ELR (cell line): ENCODE measurements at regions not wholly inside any gene's neighbourhood (a gene's known extent, or its start where the extent isn't known, plus 50 kb on each side); places are given as distances from the start of the nearest gene placed in this dataset.

Source experiments
- DNase-seq: peaks from one replicate; pipeline ENCODE4 v3.0.0-alpha.2; 2015; ENCODE audit warnings: low read depth

DNA sequence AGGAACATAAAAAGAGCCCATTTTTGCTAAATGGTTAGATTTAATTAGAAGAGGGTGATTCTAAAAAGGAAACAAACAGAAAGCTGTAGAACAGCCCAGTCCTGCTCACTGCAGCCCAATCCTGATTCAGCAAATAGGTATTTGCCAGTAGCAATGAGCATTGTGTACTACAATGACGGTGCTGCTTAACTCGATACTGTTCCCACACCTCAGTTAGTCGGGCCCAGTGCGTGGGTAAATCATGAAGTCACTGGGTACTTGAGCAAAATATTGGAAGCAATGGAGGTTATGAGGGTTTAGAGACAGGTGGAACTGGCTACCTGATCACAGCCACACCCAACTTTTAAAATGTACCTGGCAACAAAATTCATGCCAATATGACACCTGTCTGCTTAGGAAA, 101.5 kb upstream of the ADGRL2 start:
- peak; percentile 87 for DNase-seq

GRCh38 chr1:81695741-81696140, 105.0 kb upstream of the ADGRL2 start:
- DNase-seq, result peak; percentile 52

DNA sequence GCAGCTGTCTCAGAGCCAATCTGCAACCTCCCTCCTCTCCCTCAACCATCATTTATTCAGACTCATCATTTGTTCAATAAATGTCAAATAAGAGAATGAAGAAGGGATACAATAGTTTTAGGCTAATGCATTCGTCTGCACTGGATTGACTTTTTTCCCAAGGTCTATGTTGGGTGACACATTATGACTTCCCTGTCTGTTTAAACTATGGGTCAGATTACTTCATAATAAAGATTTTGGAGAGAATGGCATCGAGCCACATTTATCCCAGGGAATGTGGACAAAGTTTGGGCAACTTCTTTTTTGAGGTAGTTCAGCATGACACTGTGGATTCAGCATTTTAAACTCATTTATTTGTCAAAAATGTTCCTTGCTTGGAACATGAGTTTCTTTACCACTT, 107.4 kb upstream of the ADGRL2 start:
- DNase-seq, result no peak

GRCh38 chr1:81690676-81691453, 109.9 kb upstream of the ADGRL2 start:
- no peak for DNase-seq

DNA sequence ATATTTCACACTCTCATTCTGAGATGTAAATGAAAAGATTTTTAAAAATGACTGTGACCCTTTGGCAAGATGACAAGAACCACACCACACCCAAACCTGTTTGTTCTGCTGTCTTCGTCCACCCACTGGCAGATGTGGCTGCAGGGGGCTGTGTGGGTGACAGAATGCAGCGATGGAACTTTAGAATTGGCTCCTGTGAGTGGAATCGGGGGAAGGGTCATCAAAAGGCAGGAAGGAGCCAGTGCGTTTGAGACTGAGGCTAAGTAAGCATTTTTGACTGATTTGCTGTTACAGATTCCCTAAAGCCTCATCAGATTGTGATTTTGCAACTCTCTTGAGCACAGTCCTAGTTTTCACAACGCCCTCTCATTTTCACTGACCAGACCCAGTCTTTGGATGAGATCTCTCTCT, 111.2 kb upstream of the ADGRL2 start:
- peak; percentile 57 for DNase-seq

GRCh38 chr1:81682490-81682889, 118.2 kb upstream of the ADGRL2 start:
- DNase-seq, result peak; percentile 61

DNA sequence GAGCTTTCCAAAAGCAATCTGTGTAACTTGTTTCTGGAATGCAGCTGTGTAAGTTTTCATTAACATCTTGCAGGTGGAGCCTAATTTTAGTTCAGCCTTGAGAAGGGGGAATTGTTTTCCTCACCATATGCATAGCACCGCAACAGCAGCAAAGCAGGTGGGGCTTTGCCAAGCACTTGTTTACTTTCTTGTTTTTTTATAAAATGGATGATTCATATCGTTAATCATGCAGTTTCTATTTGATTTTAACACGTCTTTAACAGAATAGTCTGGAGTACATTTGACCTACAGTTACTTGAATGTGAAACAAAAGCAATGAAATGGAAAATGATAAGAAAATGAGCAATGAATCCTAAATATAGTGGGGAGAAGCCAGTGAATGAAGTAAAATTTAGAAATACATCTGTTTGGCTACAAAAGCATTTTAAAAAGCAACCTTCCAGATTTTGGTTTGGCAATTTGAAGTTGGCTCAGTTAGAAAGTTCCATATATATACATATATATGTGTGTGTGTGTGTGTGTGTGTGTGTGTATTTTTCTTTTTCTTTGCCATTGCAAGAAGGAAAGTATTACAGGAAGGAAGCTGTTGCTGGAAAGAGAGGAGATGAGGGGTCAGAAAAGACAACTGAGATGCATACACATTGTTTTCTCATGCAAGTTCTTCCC, 119.0 kb upstream of the ADGRL2 start:
- peak; percentile 64 for DNase-seq

DNA sequence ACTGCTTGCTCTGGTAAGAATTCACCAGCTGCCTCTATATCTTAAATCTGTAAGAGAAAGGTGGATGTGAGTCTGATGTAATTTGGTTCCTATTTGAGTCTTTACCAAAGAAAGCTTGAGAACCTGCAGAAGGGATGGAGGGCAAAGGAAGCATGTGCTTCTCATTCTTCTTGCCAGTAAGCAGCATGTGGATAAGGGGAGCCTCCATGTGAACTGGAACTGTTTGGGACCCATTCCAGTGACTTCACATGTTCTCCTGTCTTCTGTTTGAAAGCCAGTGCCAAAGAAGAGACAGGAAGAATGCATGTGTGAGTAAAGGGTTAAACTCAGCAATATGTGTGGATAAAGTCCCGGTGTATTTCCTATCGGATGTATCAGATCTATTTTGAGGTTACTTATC, 119.6 kb upstream of the ADGRL2 start:
- DNase-seq, result no peak

DNA sequence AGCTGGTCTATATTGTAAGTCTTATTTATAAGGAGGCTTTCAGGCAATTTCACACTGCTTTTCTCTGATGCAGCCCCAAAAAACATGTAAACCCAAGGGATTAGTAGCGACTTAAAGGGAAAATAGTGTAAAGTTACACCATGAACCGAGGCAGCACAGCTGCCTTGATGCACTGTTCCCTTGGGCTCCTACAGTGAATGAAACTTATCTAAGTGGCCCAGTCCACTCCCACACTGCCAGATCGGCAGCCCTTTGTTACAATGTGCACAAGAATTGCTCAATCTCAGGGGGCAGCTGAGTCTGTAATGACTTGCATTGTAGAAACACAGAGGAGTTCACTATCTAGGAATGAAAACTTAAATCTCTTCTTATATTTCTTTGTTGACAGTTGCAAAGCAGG, 120.8 kb upstream of the ADGRL2 start:
- DNase-seq, result peak; percentile 27

GRCh38 chr1:81678779-81679178, 122.0 kb upstream of the ADGRL2 start:
- no peak for DNase-seq

GRCh38 chr1:81672766-81673165, 128.0 kb upstream of the ADGRL2 start:
- no peak for DNase-seq

DNA sequence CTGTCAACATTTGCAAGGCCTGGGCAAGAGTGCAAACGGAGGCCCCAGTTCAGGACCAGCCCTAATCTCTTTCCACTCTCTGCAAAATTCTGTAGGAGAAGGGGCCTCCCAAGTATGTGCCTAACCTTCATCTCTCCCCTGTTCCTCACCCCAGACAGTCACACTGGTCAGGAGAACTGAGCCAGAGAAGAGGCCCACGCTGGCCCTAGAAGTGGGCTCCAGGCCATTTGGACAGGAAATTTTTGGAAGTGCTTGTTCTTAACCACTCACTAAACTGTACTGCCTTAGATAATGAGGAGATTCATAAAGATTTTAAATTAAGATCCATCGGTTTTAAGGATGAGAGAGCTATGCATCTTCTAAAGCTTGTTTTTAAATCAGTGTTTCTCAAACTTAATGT, 129.7 kb upstream of the ADGRL2 start:
- DNase-seq, result no peak

- peak; percentile 80 for DNase-seq
Measured at GRCh38 chr1:81670286-81670685, 130.4 kb upstream of the ADGRL2 start.

- DNase-seq, result no peak
Measured at GRCh38 chr1:81666586-81666985, 134.1 kb upstream of the ADGRL2 start.

DNA sequence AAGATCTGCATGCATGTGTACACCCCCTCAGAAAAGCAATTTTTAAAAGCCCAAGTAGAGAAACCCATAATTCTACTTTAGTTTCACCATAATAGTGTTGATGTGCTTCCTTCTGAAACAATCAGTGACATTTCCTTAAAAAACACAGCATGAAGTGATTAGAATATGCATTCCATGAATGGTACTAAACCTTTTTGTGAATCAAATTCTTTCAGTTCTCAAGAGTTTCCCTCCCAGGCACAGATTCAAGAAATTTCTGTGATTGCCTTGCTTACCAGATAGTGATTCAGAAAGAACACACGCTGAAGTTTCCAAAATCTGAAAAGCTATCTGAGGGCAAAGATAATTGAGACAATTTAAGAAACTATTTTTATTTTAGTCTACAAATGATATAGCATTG, 136.4 kb upstream of the ADGRL2 start:
- DNase-seq, result no peak

- DNase-seq, result no peak
Measured at GRCh38 chr1:81662913-81663526, 137.7 kb upstream of the ADGRL2 start.

GRCh38 chr1:81660286-81660685, 140.4 kb upstream of the ADGRL2 start:
- DNase-seq, result peak; percentile 10

DNA sequence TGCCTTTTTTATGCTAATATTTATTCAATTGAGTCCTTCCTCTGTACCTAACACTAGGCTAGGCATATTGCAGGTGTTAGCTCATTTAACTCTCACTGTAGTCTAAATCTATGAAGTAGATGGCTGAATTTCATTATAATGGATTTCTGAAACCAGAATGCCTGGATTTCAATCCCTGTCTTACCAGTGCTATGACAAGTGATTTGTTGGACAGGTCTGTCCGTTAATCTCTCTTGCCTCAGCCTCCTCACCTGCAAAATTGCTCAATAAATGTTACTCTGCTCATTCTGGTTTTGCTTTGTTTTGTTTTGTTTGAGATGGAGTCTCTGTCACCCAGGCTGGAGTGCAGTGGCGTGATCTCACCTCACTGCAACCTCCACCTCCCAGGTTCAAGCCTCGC, 146.1 kb upstream of the ADGRL2 start:
- DNase-seq, result no peak

DNA sequence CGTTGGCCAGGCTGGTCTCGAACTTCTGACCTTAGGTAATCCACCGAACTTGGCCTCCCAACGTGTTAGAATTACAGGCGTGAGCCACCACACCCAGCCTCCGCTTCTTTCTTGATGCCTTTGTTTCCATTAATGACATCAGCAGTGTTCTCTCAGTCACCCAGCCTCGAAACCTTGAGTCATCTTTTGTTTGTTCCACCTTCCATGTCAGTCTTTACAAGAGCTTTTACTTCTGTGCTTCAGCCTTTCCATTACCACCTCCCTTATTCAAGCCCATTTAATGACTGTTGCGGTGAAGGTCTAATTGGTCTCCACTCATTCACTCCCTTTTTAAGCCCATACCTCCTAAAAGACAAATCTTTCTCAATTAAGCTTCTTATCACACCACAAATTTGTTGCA, 146.6 kb upstream of the ADGRL2 start:
- DNase-seq, result no peak

- DNase-seq, result no peak
Measured at GRCh38 chr1:81650776-81651175, 150.0 kb upstream of the ADGRL2 start.

GRCh38 chr1:81635816-81636215, 164.9 kb upstream of the ADGRL2 start:
- no peak for DNase-seq

DNA sequence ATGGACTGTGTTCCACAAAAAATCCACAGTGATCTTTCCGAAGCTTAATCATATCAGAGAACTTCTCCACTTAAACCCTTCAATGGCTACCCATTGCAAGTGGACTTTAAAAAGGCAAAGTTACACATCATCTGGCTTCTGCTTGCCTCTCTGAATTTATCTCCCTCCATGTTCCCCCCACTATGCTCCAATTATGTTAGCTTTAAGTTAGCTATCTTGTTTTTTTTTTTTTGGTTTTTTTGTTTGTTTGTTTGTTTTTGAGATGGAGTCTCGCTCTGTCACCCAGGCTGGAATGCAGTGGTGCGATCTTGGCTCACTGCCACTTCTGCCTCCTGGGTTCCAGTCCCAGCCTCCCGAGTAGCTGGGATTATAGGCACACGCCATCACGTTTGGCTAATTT, 166.4 kb upstream of the ADGRL2 start:
- DNase-seq, result no peak

DNA sequence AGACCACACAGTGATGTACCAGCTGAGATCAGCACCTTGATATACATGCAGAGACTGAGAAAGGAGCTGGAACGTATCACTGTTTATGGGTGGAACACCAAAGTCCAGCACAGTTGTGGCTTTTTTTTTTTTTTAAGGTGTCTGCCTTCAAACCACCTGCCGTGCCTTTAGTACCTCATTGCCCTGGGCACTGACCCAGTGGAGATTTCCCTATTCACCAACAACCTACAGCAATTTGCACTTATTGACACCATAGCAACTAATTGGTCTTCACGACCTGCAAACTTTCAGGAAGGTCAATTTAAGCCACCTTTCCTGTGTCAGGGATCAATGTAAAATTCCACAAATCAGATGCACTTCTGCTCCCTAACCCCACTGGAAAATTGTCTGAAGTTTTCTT, 181.6 kb upstream of the ADGRL2 start:
- DNase-seq, result no peak
